ENCODE measurements at regions not wholly inside any gene's neighbourhood (a gene's known extent, or its start where the extent isn't known, plus 50 kb on each side); places are given as distances from the start of the nearest gene placed in this dataset.
A peak's percentile ranks its signal among the peaks of the same experiment; 100 is the strongest.

DNA sequence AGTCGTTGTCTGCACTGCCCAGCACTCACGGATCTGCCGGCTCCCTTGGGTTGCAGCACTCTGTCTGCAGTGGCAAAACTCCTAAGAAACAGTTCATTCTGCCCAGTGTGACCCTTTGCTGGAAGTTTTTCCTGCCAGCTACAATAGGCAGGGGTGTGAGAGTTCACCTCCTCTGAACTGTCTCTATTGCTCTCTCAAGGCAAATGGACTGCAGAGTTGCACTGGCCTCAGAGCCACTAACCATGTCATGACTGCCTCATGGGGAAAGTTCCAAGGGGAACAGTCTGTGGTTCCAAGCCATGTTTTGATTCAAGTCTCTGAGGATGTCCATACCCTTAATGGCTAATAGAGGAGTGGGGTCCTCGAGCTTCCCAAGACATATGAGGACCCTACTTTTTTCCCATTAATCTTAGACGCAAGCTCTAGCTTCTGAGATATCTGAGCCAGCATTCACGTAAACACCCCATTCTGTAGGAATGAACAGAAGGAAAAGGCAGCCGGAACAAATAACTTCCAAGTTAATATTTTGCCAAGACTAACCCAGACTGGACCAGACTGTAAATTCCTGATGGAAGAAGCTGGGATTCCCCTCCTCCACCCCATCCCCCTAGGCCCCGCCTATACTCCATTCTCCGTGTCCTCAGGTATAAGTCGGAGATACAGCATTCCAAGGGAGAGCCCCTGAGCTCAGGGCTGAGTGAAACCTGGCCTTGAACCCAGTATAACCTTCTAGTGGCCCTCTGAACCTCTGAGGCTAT is 93.8 kb upstream of the AKT3 start:
- DNase-seq, result no peak

DNA sequence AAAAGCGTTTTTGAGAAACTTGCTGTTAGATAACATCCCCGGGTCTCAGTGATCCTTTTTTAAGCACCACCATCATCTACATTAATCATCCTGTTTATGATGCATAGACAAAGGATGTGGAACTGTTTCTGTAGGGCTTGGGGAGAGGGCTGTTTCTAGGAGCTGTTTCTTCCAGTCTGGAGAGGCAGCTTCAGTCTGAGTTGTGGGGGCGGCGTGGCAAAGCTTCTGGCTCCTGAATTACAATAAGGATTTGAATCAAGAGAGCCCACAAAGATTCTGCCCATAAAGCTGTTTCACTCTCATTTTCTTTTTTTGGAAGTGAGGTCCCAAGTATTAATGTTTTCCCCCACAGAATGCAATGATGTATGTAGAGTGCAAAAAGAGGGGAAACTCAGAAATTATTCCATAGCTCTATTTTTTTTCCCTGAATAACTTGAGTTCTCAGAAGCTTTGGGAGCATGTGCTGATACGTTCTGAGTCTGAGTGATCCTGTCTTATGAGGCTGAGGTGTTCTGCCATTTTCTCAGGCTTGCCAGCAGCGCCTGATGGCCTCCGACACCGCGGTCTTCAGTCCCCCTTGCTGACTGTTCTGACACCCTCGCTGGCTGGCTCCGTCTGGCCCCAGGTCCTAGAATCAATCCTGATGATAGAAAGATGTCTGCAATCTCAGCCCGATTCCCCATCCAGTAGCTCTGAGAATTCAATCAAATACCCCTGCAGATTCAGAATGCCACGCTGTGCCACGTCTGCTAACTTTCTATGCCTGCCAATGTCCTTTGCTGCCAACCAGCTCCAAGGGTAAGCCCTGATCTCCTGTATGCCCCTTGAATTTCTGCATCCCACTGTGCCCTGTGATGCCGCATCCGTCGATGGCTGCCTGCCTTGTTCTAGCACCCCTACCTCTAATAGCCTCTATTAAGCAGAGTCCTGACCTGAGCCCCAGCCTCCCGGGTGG is 92.4 kb upstream of the AKT3 start:
- no peak for DNase-seq

DNA sequence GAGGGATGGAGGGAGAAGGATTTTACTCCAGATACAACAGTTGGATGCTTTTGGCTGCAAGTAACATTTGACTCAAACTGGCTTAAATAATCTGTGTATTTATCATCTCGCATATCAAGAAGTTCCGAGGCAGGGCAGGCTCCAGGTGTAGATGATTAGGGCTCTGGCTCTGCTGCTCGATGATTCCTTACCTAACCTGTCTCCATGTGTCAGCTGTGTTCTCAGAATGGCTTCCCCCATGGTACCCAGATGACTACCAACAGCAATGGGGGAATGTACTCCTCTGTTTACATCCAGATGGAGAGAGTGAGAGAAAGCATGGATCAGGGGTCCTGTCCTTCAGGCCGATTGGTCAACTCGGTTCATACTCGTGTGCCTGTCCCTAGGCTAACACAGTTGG is 90.4 kb upstream of the AKT3 start:
- no peak for DNase-seq

DNA sequence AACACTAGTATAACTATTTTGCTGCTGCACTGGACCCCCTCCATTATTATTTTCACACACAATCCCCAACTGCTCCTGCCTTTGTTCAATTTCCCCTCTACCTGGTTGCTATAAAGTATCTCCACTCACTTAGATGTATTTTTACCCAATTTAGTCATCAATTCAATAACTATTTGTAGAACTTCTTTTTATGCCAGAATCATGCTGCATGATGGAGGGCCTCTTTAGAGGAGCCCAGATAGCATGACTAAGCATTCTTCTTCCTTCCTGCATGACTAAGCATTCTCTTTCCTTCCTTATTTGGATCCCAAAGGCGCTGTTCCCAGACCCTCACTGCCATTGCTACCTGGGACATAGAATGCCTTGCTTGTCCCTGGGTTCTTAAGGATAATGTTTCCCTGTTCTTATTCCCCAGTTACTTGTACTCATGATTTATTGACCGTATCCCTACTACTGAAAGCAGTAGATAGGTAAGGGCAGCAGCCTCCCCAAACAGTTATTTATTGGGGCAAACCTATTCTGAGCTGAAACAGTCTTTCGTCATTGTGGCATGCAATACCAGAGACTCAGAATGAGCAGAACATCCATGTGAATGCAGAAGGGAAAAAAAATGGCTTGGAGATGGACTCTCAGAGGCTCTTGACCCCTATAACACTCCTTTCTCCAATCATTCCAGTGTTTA is 89.3 kb upstream of the AKT3 start:
- DNase-seq, result no peak

DNA sequence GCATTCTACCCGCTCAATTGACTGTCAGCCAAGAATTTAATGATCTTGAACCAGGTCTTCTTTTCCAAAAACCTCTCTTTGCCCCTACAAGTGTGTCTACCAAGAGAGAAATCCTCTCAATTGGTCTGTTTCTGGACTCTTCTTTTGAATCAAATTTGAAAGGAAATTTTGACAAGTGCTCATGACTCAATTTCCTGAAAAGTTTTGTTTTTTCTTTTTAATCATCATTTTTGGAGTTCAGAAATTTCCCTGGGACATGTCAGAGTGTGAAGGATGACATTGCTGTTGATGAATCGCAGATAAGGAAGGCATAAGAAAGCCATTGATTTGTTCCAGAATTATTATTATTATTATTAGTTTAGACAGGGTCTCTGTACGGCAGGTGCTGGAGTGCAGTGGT is 88.2 kb upstream of the AKT3 start:
- DNase-seq, result no peak

DNA sequence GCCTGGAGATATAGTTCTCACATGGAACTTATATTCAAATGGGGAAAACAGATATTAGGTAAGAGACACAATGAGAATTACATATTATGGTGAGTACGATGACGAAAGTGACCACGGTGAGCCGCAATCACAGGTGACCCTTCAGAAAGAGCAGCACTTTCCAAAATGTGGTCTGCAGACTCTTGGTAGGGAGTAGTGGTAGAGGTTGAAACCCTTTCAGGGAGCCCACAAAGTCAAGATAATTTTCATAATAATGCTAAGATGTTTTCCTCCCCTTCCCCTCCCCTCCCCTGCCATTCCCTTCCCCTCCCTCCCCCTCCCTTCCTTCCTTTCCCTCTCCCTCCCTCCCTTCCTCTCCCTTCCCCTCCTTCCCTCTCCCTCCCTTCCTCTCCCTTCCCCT is 83.5 kb upstream of the AKT3 start:
- no peak for DNase-seq

DNA sequence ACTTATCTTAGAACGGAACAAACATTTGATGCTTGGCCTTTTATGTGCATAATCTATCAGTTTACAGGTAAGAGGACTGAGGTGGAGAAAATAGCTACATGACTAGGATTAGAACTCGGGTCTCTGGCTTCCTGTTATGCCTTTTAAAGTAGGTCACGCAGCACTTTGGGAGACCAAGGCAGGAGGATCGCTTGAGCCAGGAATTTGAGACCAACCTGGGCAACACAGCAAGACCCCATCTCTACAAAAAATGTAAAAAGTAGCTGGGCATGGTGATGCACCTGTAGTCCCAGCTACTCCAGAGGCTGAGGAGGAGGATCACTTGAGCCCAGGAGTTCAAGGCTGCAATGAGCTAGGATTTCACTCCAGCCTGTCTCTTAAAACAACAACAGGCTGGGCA is 81.9 kb upstream of the AKT3 start:
- no peak for DNase-seq

DNA sequence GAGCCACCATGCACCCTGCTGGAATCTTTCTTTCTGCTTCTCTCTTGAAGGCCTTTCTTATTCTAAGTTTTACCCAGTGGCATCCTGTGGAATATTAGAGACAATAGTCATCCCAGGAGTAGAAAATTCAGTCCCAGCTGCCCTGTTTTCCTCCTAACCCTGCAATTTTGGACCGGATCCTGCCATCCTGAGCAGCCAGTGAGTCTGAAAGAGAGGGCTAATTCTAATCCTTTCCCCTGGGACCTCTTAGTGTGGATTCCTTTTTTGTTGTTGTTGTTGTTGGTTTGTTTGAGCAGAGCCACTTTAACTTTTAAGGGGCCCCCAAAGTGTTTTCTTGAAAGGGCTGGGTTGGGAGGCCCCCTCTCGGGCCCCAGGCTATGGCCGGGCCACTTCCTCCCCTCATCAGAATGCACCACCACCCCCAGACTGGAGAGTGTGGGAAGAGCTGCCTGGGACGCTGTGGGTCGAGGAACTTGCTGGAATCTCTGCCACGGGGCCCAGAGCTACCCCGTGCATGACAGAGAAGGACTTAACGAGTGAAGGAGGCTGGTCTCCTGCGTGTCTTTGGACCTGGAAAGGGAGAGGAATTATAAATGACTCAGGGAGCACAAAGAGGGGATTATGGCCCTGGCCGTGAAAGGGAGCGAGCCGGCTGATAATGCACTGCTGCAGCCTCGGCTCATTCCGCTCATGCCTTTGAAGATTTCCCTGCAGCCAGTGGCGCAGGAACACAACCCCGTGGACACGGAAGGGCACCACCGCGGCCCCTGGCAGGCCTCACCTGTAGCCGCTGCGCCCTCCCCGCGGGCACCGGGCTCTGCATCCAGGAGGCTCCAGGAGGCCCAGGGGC is 81.0 kb upstream of the AKT3 start:
- no peak for DNase-seq

DNA sequence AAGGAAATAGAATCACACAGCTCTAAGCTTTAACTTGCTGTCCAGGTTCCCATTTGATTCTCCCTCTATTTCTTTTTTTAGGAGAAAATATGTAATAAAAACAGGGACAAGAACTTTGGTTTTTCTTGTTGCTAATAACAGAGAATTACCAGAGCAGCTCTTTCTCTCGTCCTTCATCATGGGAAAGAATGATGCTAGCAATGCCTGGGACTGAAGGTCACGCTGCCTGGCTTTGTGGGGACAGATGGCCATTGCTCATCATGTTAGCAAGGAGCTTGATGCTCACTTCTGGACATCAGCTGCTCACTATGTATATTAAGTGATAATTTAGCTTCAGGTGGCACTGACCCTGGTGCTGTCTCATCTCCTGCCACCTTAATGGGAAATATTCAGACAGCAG is 77.3 kb upstream of the AKT3 start:
- DNase-seq, result no peak

DNA sequence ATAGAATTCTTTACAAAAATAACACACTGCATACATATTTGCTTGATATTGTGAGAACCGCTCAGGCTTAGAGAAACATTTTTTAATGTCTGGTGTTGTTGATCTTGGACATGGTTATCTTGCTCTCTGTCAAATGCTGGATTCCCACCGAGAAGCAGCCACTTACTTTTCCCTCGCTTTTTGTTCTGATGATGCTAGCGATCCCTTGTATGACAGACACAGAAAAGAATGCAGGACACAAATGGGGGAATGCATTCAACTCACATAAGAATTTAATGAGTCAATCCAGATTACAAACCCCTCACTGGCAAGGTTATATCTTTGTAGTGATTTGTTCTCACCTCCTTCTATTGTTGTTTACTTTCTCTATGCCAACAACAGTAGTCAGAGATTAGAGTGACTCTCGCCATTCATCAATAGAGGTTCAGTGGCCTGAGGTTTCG is 76.8 kb upstream of the AKT3 start:
- peak; percentile 76 to 90 for DNase-seq

DNA sequence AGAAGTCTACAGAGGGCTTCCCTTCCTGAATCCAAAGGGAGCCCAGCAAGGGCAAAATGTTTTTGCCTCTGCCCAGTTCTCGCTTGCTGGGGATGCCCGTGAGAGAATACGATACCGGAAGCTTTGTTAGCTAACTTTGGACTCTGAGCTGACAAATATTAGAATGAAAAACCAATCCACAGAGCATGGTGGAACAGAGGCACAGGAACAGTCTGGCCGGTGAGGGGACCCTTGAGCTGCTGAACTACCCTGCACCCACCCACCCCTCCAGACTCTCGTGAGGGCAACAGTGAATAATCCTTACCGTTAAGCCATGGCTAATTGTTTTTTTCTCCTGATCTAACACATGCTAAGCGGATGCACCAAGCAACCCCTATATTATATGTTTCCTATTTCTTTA is 76.3 kb upstream of the AKT3 start:
- DNase-seq, result no peak

DNA sequence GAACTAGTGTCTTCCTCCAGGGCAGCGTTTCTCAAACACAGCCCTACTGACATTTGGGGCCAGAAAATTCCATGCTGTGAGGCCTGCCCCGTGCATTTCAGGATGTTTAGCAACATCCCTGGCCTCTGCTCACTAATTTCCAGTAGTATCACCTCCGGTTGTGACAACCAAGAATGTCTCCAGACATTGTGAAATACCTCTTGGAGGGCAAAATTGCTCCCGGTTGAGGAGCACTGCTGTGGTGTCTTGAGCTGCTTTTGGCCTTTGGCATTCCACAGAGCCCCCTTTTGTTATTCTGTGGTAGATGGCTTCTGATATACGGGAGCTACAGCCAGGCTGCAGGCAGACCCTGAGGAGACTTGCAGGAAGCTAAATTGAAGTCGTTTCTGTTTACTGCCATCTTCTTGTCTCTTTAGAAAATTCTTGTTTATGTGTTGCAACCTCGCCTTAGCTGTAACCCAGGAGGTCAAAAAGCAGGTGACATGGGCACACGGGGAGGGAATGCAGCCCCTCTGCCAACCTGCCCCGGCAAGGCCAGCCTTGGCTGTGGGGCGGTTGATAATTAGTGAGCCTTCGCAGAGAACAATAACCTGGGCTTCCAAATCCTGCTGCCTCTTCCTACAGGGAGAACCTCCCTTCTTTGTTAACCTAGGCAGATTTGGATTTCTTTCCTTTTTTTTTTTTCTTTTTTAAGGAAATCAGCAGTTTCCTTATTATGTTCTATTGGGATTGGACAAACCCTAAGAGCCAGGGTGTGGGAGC is 74.7 kb upstream of the AKT3 start:
- DNase-seq, result peak; percentile 9 to 39

DNA sequence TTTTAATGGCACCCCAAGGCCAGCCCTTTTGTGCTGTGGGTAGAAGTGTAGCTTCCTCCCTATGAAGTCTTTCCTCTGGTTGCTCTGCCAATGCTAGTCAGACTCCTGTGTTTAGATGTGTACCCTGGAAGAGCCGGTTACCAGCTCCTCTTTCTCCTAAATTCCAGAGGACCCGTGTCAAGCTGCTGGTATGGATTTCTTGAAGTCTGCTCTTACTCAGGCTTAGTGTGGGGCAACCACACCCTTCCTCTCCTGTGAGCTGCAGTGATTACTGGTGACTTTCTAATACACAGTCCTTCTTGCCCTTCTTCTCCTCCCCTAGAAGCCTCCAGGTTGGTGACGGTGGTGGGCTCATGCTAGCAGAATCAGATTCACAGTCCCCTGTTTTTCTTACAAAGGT is 74.1 kb upstream of the AKT3 start:
- DNase-seq, result peak; percentile 32 to 68

DNA sequence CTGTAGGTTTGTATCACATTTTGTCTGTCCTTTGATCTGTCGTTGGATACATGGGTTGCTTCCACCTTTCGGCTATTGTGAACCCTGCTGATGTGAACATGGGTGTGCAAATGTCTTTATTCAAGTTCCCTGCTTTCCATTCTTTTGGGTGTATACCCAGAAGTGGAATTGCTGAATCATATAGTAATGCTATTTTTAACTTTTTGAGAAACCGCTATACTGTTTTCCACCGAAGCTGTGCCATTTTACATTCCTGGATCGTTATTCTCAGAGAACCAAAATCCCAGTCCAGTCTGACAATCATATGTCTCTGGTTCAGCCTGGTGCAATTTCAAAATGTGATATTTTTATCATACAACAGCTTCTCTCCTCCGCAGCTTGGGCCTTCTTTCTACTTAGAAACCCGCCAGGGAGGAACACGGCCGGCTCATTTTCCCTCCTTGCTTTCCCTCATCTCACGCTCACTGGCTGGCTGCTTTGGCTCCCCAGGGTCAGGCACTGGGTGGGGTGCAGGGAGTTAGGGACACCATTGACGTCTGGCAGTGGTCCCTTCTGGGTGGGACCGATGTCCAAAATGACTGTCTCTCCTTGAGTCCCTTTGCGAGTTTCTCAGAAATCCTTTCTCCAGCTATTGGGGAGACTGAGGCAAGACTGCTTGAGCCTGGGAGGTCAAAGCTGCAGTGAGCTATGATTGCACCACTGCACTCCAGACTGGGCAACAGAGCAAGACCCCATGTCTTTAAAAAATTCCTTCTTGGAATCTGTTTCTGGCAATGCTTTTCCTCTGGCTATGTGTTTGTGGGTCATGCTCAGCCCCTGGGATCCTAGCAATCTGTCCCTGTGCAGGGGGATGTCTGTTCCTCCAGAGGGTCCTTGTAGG is 73.5 kb upstream of the AKT3 start:
- DNase-seq, result no peak

DNA sequence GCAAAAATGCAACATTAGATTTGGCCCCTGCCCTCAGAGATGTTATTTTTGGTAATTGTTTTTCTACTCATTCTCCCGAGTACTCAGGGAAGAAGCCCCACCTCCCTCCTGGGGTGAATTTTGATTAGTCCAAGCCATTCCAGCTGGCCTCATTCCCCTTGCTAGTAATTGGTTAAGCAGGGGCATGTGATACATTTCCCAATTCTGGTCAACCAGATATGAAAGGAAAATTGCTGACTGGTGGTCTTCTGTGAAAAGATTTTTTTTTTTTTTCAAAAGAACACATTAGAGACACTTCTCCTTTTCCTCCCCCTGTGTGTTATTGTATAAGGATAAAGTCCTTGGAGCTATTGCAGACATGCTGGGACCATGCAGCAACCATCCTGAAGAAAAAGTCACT is 71.1 kb upstream of the AKT3 start:
- no peak for DNase-seq

DNA sequence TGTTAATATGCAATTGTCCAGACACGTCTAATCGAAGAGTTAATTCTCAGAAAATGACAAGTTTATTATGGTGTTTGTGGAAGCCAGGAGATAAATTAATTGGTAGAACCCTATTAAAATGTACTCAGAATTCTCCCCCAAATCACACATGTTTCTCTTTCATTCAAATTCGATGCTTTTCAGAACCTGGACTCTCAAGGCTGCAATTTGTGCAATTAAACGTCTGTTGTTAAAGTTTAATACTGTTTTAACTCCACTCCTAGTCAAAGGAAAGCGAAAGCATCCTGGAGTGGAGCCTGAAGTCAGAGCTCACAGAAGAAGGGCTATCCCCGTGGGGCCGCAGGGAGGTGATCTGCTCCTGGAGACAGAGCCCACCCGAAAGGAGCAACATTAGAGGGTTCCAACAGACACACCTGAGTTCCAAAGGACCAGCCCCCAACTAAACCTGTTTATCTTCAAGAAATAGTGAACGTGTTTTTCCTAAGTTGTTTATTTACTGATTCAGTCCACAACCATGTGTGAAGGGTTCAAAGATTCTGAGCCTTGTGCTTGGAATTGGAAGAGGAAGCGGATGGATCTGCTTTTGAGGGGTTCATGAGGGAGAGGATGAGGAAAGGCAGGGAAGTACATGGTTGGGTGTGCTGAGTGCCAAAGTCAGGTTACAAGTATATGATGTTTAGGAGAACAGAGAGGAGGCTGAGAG is 68.0 kb upstream of the AKT3 start:
- DNase-seq, result no peak

DNA sequence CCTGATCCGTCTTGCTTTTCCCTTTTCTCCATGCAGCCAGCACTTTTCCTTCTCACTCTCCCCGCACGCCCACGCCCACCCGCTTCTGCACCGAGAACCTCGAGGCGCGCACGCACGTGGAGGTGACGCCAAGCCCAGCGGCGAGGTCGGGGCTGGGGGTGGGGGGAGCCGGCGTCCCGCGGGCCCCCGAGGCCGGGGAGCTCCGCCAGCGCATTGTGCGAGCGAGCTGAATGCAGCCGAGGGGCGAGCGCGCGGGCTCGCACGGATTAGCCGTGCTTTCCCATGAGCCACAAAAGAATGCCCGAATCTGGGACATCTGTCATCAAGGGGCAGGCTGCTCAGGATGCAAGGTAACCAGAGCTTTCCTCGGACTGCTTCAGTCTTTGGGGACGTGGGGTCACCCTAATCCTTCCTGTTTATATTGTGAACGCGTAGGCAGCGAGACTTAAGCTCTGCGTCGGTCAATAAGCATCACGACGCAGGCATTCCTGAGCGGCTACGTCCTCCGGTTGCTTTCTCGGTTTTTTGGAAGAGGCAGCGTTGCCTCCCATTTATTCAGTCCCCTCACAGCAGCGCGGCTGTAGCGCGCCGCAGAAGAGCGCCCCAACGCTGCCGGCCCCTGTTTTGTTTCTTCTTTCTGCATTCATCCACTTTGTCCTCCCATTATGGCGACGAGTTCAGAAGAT is 67.3 kb upstream of the AKT3 start:
- DNase-seq, result peak in 1 of 2 experiments; percentile 11

DNA sequence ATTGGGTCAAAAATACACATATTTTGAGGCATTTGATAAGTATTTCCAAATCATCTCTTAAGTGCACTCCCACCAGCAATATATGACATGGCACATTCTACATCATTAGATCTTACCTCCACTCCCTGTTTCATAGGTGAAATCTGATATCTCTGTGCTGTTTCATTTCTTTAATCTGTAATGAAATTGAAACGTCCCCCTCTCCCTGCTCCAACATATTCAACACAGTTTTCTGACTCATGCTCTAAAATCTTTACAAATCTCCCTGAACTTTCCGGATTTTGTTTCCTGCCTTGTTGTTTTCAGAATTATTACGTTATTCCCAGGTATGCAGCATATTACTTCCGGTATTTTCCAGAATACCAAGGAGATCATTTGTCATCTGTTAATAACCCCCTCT is 66.1 kb upstream of the AKT3 start:
- DNase-seq, result no peak

DNA sequence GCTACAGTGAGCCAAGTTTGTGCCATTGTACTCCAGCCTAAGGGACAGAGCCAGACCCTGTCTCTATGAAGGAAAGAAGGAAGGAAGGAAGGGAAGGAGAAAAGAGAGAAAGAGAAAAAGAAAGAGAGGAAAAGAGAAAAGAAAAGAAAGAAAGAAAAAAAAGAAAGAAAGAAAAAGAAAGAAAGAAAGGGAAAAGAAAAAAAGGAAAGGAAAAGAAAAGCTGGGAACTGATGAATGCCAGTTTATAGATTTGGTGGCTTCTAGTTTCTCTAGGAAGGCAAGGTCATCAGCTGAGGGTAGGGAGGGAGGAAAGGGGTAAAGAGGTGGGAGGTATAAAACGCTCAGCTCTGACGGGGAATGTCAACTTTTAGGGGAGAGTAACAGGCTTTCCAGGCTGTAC is 62.3 kb upstream of the AKT3 start:
- no peak for DNase-seq

DNA sequence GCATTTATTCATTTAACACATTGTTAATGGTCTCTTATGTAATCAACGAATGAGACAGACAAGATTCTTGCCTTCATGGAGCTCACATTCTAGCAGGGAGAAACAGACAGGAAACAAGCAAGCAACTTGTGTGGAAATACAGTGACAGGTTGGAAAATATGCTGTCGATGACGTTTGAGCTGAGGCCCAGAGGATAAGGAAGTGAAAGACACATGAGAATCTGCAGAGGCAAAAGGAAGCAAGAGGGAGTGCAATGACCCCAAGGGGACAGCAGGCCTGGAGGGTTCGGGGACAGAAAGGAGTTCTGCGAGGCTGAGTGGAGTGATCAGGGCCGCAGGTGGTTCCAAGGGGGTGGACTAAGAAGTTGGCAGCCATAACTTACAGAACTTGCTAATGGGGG is 60.6 kb upstream of the AKT3 start:
- DNase-seq, result no peak
